K562 (cell line): ENCODE measurements at regions not wholly inside any gene's neighbourhood (a gene's known extent, or its start where the extent isn't known, plus 50 kb on each side); places are given as distances from the start of the nearest gene placed in this dataset.
A peak's percentile ranks its signal among the peaks of the same experiment; 100 is the strongest.

Experiments used
- ARID1B ChIP-seq: fragments of 450-650 bp; IDR thresholded peaks from 2 replicates; pipeline ENCODE4 v1.6.1; 2016; ENCODE audit warnings: antibody characterized with exemption, mild to moderate bottlenecking, inconsistent platforms
- BCL6 ChIP-seq: fragments of 250-450 bp; sonication (Bioruptor Pico); IDR thresholded peaks from 2 replicates; pipeline ENCODE4 v1.4.0; 2020
- BRD9 ChIP-seq: fragments of 450-650 bp; IDR thresholded peaks from 2 replicates; pipeline ENCODE4 v1.6.1; 2018; ENCODE audit warnings: low read depth; ENCODE audit not compliant: partially characterized antibody
- DNMT1 ChIP-seq: fragments of 450-650 bp; IDR thresholded peaks from 2 replicates; pipeline ENCODE4 v1.6.1; 2016; ENCODE audit warnings: antibody characterized with exemption, mild to moderate bottlenecking
- E2F3 ChIP-seq: fragments of 250-450 bp; sonication (Bioruptor Pico); IDR thresholded peaks from 2 replicates; pipeline ENCODE4 v1.4.0; 2020; ENCODE audit warnings: mild to moderate bottlenecking
- FOSL1 ChIP-seq: fragments of 200-800 bp; sonication (Bioruptor generic); conservative IDR thresholded peaks from 2 replicates; pipeline ENCODE4 v1.6.1; 2016; ENCODE audit warnings: missing genetic modification characterization, missing compliant biosample characterization
- IRF2 ChIP-seq: sonication (generic); formaldehyde crosslinking; IDR thresholded peaks from 2 replicates; pipeline ENCODE4 v1.8.1; 2022; ENCODE audit warnings: mild to moderate bottlenecking, missing genetic modification reagents
- KLF13 ChIP-seq: fragments of 450-650 bp; IDR thresholded peaks from 2 replicates; pipeline ENCODE4 v1.6.1; 2016; ENCODE audit warnings: missing genetic modification characterization, low read depth, mild to moderate bottlenecking, missing compliant biosample characterization, moderate library complexity, borderline replicate concordance
- MTA1 ChIP-seq: fragments of 450-650 bp; IDR thresholded peaks from 2 replicates; pipeline ENCODE4 v1.6.1; 2017; ENCODE audit warnings: borderline replicate concordance
- NR2C1 ChIP-seq, 2 experiments: fragments of 450-650 bp; IDR thresholded peaks; 2 replicates each; pipeline ENCODE4 v1.6.1; 2017; ENCODE audit warnings: mild to moderate bottlenecking in 2 of 2, antibody characterized with exemption in 1 of 2, inconsistent platforms in 1 of 2, missing compliant biosample characterization in 1 of 2, missing genetic modification characterization in 1 of 2
- PCBP1 ChIP-seq: fragments of 200-400 bp; formaldehyde crosslinking; IDR thresholded peaks from 2 replicates; pipeline ENCODE4 v1.6.1; 2018; ENCODE audit warnings: mild to moderate bottlenecking, low read depth, low read length; ENCODE audit not compliant: poor library complexity, severe bottlenecking
- TEAD4 ChIP-seq, 2 experiments: sonication (generic) in 1 of 2; formaldehyde crosslinking in 1 of 2; IDR thresholded peaks; 2 replicates each; pipeline versions ENCODE4 v1.6.1 to v1.8.0; 2012 to 2022; ENCODE audit warnings: borderline replicate concordance in 1 of 2, inconsistent platforms in 1 of 2, low read length in 1 of 2, mild to moderate bottlenecking in 1 of 2, missing genetic modification reagents in 1 of 2
- TF ChIP-seq, protein P1 (sequence below): fragments of 200-800 bp; sonication (Bioruptor generic); IDR thresholded peaks from 2 replicates; pipeline ENCODE4 v1.6.1; 2017; ENCODE audit warnings: missing genetic modification characterization, missing compliant biosample characterization
- TF ChIP-seq, protein P2 (sequence below): fragments of 450-650 bp; IDR thresholded peaks from 2 replicates; pipeline ENCODE4 v1.6.1; 2016; ENCODE audit warnings: mild to moderate bottlenecking
- TF ChIP-seq, protein P3 (sequence below), 3 experiments: IDR thresholded peaks in 2 of 3; conservative IDR thresholded peaks in 1 of 3; 2 replicates each; pipeline ENCODE4 v1.5.1; 2011 to 2012; ENCODE audit warnings: low read length in 3 of 3, mild to moderate bottlenecking in 3 of 3, control low read depth in 2 of 3, improper control_type of control experiment in 1 of 3, inconsistent platforms in 1 of 3, low read depth in 1 of 3, mixed read lengths in 1 of 3, moderate library complexity in 1 of 3; ENCODE audit not compliant: insufficient read depth in 2 of 3
- TF ChIP-seq, protein P4 (sequence below): fragments of 250-450 bp; sonication (Bioruptor Pico); IDR thresholded peaks from 2 replicates; pipeline ENCODE4 v1.8.0; 2021; ENCODE audit warnings: moderate library complexity, mild to moderate bottlenecking, inconsistent platforms
- TF ChIP-seq, protein P5 (sequence below): fragments of 450-650 bp; formaldehyde crosslinking; IDR thresholded peaks from 2 replicates; pipeline ENCODE4 v1.4.0; 2022; ENCODE audit warnings: mild to moderate bottlenecking, moderate library complexity
- TF ChIP-seq, protein P6 (sequence below): fragments of 450-650 bp; IDR thresholded peaks from 2 replicates; pipeline ENCODE4 v1.7.1; 2018; ENCODE audit warnings: mild to moderate bottlenecking, low read depth; ENCODE audit not compliant: partially characterized antibody

DNA sequence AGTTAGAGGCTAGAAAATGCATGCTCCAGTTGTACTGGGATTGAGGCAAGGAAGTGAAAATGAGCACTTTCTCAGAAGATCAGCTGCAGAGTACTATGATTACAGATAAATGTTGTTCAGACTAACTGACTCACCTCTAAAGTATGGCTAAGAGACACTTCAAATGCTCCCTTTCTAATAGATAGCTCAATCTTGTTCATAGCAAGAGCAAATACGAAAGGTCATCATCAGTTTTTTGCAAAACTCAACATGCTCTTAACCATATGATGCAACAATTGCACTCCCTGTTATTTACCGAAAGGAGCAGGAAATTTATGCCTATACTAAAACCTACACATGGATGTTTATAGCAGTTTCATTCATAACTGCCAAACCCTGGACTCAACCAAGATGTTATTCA is 838.4 kb upstream of the INTU start (continued):
- TF ChIP-seq, protein P1, sequence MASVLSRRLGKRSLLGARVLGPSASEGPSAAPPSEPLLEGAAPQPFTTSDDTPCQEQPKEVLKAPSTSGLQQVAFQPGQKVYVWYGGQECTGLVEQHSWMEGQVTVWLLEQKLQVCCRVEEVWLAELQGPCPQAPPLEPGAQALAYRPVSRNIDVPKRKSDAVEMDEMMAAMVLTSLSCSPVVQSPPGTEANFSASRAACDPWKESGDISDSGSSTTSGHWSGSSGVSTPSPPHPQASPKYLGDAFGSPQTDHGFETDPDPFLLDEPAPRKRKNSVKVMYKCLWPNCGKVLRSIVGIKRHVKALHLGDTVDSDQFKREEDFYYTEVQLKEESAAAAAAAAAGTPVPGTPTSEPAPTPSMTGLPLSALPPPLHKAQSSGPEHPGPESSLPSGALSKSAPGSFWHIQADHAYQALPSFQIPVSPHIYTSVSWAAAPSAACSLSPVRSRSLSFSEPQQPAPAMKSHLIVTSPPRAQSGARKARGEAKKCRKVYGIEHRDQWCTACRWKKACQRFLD (CRISPR knock-in tag) = no peak
- TF ChIP-seq FOSL1 (tag) (peak; percentile 68), BRD9 (no peak), DNMT1 (no peak), MTA1 (no peak), NR2C1 (IDR thresholded peaks at IDR 0.05) (peak; percentile 39; the same call in 1 of the 2 replicates), NR2C1 (tag; IDR thresholded peaks at IDR 0.05) (peak; percentile 65), KLF13 (tag) (no peak), BCL6 (CRISPR knock-in tag) (no peak), PCBP1 (no peak), E2F3 (CRISPR knock-in tag) (no peak), TEAD4 (IDR thresholded peaks at IDR 0.05; ENCODE audit: low read length) (peak; percentile 32; the same call in 1 of the 2 replicates), TEAD4 (CRISPR knock-in tag; IDR thresholded peaks at IDR 0.05; ENCODE audit: borderline replicate concordance) (no peak), ARID1B (peak; percentile 70), IRF2 (CRISPR knock-in tag) (no peak)
- TF ChIP-seq, protein P2, sequence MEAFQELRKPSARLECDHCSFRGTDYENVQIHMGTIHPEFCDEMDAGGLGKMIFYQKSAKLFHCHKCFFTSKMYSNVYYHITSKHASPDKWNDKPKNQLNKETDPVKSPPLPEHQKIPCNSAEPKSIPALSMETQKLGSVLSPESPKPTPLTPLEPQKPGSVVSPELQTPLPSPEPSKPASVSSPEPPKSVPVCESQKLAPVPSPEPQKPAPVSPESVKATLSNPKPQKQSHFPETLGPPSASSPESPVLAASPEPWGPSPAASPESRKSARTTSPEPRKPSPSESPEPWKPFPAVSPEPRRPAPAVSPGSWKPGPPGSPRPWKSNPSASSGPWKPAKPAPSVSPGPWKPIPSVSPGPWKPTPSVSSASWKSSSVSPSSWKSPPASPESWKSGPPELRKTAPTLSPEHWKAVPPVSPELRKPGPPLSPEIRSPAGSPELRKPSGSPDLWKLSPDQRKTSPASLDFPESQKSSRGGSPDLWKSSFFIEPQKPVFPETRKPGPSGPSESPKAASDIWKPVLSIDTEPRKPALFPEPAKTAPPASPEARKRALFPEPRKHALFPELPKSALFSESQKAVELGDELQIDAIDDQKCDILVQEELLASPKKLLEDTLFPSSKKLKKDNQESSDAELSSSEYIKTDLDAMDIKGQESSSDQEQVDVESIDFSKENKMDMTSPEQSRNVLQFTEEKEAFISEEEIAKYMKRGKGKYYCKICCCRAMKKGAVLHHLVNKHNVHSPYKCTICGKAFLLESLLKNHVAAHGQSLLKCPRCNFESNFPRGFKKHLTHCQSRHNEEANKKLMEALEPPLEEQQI = peak; percentile 75; the same call in 1 of the 2 replicates
- TF ChIP-seq, protein P3, sequence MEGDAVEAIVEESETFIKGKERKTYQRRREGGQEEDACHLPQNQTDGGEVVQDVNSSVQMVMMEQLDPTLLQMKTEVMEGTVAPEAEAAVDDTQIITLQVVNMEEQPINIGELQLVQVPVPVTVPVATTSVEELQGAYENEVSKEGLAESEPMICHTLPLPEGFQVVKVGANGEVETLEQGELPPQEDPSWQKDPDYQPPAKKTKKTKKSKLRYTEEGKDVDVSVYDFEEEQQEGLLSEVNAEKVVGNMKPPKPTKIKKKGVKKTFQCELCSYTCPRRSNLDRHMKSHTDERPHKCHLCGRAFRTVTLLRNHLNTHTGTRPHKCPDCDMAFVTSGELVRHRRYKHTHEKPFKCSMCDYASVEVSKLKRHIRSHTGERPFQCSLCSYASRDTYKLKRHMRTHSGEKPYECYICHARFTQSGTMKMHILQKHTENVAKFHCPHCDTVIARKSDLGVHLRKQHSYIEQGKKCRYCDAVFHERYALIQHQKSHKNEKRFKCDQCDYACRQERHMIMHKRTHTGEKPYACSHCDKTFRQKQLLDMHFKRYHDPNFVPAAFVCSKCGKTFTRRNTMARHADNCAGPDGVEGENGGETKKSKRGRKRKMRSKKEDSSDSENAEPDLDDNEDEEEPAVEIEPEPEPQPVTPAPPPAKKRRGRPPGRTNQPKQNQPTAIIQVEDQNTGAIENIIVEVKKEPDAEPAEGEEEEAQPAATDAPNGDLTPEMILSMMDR (IDR thresholded peaks at IDR 0.05 in 2 of 3, conservative IDR thresholded peaks at IDR 0.05 in 1 of 3; ENCODE audit: insufficient read depth in 2 of 3, low read depth in 1 of 3, low read length in 3 of 3) = no peak
- TF ChIP-seq, protein P4, sequence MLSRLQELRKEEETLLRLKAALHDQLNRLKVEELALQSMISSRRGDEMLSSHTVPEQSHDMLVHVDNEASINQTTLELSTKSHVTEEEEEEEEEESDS = no peak
- TF ChIP-seq, protein P5, sequence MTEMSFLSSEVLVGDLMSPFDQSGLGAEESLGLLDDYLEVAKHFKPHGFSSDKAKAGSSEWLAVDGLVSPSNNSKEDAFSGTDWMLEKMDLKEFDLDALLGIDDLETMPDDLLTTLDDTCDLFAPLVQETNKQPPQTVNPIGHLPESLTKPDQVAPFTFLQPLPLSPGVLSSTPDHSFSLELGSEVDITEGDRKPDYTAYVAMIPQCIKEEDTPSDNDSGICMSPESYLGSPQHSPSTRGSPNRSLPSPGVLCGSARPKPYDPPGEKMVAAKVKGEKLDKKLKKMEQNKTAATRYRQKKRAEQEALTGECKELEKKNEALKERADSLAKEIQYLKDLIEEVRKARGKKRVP (CRISPR knock-in tag) = 0 out of 2 replicates have a peak, but pooled peaks have one; percentile 52
- TF ChIP-seq, protein P6, sequence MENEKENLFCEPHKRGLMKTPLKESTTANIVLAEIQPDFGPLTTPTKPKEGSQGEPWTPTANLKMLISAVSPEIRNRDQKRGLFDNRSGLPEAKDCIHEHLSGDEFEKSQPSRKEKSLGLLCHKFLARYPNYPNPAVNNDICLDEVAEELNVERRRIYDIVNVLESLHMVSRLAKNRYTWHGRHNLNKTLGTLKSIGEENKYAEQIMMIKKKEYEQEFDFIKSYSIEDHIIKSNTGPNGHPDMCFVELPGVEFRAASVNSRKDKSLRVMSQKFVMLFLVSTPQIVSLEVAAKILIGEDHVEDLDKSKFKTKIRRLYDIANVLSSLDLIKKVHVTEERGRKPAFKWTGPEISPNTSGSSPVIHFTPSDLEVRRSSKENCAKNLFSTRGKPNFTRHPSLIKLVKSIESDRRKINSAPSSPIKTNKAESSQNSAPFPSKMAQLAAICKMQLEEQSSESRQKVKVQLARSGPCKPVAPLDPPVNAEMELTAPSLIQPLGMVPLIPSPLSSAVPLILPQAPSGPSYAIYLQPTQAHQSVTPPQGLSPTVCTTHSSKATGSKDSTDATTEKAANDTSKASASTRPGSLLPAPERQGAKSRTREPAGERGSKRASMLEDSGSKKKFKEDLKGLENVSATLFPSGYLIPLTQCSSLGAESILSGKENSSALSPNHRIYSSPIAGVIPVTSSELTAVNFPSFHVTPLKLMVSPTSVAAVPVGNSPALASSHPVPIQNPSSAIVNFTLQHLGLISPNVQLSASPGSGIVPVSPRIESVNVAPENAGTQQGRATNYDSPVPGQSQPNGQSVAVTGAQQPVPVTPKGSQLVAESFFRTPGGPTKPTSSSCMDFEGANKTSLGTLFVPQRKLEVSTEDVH = no peak
